DMS 273 (cell line): ENCODE measurements at regions not wholly inside any gene's neighbourhood (a gene's known extent, or its start where the extent isn't known, plus 50 kb on each side); places are given as distances from the start of the nearest gene placed in this dataset.

ENCODE experiments used
- DNase-seq: peaks from one replicate; lab custom pipeline; 2025; ENCODE audit not compliant: unreplicated experiment; lab: John Stamatoyannopoulos, UW

DNA sequence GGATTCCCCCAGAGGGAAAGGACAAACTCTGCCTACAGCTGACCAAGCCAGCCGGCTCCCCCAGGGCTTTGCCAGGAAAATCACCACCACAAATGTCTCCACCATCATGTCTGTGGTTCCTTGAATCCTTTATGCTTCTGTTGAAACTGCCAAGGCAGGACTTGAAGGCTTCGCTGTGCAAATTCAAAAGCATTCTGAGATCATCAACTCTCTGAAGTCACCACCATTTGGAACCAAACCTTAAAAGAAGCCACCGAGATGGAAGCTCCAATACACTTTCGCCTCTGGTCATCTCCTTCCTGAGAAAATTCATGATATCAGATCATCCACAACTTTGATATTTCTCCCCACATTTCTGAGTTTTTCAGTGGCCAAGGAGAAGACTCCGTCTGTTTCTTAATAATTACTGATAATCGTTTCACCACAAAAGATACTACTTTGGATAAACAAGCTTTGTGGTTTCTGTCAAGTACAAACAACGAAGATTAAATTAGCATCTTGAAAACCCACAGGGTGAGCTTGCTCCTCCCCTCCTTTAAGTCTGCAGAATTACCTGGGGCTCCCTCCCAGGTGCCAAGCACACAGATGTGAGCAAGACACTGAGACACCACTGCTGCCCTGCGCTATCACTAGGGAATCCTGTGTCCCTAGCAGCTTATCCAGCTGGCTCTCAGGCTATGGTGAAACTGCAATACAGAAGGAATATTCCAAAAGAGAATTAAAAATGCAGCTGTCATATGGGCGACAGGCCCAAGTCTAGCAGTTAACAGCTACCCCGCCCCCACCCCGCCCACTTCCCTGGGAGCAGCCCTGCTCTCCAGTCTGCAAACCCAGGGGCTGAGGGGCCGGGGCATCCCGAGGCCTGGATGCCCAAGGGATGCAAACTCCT, 125.0 kb upstream of the TBL1X start:
- DNase-seq = peak; percentile 81

DNA sequence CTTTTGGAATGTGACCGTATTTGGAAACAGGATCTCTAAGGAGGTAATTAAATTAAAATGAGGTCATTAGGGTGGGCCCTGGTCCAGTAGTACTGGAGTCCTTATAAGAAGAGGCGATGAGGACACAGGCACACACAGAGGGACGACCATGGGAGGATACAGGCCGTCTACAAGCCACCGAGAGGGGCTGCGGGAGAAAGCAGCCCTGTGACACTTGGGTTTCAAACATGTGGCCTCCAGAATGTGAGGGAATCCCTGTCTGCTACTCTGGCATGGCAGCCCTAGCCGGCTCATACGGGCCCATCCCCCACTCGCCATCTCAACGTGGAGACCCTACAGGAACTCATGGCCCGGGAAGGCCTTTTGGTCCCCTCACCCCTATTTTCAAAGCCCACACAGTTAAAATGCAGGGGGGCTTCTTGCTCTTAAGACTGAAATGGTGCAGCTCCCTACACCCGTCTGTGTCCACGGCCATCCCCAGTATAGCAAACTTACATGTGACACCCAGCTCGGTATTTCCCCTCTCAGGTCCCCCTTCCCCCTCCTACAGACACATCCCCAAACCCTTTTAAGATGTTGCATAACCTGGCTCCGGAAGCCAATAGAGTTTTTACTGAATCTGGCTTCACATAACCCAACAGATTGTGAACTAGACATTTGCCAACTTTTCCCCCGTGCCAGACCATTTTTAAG, 124.1 kb upstream of the TBL1X start:
- DNase-seq = peak; percentile 77

DNA sequence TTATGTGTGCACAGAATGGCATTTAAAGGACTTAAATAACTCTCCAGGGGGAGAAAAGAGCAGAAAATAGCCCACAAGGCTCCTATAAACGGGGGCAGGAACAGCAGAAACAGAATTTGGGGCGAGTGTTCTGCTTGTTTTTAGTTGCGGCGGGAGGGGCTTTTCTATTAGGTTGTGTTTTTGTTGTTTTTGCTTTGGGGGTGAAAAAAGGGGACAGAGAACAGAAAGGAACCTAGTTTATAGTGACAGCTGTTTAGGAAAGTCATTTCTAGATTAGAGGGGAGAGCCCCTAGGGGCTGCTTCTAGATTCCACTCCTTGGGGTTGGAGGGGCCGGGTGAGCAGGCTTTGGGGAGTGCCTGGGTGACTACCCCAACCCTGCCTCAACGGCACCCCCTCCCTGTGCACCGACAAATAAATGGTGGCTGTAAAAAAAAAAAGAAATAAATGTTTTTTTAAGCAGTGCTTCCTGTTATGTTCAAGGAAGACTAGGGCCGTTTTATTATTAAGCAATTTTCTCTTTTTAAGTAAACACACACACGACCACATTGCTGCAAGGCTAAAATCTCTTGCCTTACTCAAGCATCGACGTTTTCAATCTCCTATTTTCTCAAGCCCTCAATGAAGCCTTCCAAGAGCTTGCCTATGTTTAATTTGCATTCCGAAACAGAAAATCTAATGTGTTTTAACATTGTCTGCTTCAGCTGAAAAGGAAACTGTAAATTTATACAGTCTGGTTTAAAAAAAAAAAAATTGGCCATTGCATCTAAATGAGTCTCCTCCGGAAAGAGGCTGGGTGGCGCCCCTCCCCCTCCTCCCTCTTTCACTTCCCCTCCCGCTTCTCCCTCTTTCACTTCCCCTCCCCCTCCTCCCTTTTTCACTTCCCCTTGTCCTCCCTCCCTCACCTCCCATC, 123.3 kb upstream of the TBL1X start:
- DNase-seq = peak; percentile 51

DNA sequence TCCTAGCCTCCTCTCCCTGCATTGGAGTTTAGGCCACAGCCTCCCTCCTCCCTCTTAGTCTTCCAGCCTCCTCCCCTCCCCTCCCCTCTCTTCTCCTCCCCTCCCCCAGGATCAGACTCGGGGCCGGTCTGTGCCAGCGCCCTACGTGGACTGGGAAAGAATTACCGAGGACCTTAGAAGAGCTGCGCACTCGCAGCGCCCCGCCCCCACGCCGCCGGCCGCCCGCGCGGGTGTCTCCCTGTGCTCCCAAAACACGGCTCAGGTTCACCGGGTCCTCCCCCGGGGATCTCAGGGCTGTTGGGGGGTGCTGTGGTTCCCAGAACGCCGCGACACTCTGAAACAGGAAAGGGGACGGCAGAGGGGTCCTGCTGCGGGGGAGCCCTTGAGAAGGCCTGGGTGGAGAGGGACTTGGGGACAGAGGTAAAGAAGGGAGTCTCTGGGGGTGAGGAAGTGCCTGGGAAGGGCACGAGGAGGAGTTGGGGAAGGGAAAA, 122.3 kb upstream of the TBL1X start:
- peak; percentile 86 for DNase-seq

DNA sequence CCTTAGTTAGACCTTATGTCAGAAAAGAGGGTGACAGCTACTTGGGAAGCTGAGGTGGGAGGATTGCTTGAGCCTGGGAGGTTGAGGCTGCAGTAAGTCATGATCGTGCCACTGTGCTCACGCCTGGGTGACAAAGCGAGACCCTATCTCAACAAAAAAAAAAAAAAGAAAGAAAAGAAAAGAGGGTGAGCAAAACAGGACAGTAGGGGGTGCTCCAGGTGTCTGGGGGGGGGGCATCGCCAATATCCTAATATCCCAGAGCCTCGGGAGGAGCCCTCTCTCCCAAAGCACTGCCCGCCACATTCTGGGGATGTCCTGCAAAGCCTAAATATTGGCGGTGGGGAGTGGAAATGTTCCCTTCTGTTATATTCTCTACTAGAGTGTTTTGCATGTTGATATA, 120.9 kb upstream of the TBL1X start:
- DNase-seq = no peak

DNA sequence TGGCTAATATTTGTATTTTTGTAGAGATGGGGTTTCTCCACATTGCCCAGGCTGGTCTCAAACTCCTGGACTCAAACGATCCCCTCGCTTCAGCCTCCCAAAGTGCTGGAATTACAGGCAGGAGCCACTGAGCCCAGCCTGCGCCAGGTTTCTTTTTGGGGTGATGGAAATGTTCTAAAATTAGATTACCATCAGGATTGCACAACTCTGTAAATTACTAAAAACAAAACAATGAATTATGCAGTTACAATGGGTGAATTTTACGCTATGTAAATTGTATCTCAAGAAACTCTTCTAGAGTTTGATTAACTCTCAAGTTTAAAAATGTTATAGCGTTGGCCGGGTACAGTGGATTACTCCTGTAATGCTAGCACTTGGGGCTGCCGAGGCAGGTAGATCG, 118.9 kb upstream of the TBL1X start:
- no peak for DNase-seq

DNA sequence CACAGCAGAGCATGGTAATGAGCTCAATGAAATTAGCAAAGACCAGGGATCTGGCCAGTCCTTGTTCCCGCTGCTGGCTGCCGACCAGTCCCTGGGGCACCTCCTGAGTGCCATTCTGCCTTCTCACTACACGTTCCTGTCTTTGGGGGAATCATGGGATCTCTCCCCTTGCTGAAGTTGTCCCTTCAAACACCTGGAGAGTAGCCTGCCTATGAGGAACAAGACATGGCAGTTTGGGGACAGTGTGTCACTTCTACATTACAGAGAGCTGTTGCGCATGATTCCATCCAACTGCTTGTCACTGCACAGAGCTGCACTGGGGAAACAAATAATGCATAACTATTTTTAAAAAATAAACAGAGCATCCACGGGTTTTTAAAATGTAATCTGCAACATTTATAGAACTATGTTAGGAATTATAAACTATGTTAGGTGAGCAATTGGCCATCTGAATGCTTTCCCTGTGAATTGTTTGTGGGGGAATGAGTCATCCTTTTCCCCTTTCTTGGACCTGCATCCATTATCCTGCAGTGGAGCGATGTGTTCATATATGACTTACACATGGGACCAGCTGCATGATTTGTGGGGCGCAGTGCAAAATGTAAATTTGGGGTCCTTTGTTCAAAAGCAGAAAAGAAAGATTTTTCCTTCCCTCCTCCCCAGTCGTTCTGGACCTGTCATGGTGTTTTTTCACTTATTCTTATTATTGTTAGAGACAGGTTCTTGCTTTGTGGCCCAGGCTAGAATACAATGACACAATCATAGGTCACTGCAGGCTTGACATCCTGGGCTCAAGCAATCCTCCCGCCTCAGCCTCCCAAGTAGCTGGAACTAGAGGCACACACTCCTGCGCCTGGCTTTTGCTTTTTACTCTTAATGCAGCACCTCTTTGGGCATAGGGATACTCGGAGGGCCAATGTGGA, 115.0 kb upstream of the TBL1X start:
- DNase-seq = no peak

DNA sequence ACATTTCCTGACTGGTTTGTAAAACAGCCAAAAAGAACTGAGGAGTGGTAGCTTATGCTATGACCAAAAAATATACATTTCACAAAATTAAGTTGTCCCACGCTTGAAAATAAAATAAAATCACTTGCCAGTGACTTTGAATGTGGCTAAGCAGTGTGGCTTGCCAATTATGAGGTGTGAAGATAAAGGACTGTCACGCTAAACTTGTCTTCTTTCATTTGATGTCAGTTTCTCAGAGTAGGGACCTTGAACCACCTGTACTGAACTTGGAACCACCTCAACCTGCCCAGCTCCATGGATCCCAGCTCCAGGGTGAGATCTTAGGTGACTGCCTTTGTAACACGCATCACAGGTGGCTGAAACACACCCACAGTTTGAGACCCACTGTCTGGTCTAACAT, 113.7 kb upstream of the TBL1X start:
- DNase-seq = no peak

DNA sequence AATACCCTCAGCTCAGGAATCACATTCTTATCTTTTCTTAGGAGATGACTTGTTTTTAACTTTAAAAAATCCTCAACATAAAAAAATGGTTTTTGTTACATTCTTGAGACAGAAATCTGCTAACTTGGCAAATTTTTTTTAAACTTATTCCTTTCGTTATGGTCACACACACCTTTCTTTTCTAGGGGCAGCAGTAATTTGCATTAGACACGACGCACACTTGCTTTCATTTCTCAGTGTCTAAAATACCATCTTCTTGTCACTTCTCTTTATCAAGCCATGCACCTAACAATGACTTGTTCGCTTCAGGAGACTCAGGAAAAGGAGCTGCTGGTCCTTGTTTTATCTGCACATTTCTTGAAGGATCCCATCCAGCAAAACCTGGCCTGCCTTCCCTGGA, 112.6 kb upstream of the TBL1X start:
- DNase-seq = no peak

DNA sequence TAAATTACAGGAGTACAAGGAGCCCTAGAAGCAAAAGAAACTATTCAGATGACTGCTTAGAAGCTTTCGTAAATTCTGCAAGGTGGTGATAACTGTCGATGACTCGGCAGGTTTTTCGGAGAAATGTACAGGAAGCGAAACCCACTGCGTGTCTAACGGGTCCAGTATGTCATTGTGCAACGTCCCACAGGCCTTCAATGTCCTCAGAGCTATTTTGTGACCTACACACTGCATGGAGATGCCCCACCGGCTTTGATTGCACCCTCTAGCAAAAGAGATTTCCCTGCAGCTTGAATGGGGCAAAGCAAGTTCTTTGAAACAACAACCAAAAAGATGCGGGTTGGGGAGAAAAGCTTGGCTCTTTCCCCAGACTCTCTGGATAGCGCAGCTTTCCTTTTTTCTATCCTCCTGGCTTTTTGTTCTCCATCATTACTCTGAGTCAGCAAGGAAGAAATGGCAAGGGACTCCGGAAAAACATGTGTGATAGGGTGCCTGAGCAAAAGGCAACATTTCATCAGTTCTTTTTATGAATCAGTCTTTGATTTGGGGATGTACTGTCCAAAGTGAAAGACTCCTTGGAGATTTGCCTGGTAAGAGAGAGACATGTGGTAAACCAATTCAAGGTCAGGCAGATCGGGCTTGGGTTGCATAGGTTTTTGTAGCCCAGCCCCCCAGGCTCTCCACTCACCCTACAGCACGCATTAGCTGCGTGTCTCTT, 112.0 kb upstream of the TBL1X start:
- no peak for DNase-seq

DNA sequence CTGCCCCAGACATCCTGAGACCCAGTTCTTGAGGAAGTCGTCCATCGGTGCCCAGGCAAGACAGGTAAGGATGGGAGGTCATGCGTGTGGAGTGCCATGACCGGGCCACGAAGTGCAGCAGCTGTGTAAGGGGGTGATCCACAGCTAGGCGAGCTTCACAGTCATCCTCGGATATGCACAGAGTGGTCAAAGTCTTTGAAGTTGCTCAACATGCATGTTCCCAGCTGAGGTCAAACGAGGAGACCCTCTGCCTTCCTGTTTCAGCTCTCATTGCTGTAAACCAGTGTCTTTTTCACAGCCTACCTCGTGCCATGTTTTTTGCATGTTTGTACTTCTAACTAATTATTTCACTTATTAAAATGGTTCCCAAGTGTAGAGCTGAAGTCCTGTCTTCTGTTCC, 109.9 kb upstream of the TBL1X start:
- DNase-seq = no peak

DNA sequence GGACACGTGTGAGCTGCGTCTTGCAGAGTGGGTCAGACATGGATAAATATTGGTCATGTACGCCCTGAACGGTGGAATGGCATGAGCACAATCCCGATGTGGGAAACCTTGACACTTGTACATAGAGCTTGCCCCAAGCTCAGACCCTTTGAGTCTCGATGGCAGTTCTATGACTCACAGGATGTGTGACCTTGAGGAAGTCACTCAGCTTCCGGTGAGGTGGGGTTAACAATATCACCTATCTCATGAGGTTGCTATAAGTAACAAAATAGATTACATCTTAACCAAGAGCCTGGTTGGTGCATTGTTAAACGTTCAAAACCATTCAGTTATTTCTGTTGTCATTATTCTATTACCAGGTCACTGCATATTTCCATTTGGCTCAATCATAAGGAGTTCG, 109.1 kb upstream of the TBL1X start:
- no peak for DNase-seq

DNA sequence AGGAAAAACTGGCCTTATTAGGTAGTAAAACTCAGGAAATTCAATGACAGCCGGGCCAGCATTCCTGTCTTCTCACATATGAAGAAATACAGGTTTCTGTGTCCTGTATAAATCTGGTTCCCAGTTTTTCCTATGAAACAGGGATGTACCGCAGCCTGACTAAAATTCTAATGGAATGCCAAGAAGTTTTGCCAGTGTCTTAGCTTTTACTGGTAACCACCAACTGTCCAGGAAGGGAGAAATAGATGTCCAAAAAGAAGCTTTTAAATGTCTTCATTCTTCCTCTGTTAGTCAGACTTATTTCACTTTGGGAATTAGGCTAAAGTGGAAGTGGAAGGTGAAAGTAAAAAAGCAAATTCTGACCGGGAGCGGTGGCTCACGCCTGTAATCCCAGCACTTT, 108.0 kb upstream of the TBL1X start:
- no peak for DNase-seq

DNA sequence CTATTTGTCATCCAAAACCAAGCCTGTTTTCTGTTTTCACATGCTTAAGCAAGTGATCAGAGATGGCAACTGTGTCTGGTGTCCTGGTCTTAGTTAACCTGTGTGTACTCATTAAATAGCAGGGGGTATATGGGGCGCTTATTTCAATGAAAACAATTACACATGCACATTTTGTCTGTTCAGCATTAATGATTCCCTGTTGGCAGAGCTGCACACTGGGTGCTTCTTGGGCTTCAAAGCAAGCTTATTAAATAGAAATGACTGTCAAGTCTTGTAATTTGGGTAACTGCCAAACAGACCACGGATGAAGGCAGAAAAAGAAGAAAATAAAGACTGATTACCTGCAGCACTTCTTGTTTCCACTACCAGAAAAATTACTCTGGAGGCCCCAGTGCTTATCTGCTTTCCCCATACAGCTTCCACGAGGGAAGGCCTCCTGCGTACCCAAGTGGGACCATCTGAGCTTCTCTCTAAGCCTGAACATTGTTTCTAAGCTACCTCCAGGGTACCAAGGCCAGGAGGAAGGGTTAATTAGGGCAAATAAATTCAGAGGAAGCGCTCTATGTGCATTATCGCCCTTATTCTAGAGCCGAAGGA, 107.2 kb upstream of the TBL1X start:
- no peak for DNase-seq

DNA sequence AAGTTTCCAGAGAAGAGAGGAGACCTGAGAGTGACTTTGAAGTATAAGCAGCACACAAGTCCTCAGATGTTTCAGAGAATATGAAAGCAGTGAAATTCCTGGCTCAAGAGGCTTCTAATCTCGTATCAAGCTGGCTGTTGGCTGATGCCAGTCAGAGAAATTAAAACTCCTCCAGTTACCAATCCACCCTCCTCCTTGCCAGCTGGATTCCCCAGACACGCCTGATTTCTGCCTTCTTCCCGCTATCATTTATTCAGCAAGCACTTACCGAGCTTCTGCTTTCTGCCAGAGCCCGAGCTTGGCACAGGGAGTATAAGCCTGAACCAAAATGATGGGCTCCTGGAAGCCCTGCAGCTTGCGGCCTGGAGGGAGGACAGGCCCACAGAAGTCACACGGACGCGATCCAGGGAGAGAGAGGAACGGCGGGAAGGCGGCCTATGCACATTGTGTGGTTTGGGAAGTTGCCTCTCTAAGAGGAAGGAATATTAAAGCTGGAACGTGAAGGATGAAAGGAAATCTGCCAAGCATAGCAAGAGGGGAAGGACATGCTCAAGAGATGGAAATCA, 102.4 kb upstream of the TBL1X start:
- DNase-seq = peak; percentile 16

DNA sequence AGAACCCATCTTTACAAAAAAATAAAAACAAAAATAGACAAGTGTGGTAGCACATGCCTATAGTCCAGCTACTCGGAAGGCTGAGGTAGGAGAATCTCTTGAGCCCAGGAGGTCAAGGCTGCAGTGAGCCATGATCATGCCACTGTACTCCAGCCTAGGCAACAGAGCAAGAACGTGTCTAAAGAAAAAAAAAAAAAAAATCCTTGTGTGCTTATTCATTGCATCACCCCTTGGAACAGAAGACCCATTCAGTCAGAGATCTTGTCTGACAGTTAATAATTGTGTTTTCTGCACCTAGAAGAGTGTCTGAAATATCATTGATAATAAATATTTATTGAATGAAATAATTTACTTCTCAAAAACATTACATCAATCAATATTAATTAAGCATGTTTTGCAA, 97.4 kb upstream of the TBL1X start:
- no peak for DNase-seq

DNA sequence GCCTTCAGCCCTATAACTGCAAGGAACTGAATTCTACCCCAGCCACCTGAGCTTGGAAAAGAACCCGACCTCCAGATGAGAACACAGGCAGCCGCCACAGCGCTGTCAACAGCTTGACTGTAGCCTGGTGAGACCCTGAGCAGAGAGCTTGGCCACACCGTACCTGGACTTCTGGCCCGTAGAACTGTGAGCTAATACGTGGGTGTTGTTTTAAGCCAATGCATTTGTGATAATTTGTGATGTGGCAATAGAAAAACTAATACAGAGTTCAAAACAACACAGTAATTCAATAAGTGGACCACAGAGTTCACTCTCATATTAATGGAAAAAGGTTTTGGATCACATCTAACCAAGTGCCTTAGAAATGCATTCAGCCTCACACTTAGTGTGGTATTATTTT, 96.6 kb upstream of the TBL1X start:
- DNase-seq = no peak

DNA sequence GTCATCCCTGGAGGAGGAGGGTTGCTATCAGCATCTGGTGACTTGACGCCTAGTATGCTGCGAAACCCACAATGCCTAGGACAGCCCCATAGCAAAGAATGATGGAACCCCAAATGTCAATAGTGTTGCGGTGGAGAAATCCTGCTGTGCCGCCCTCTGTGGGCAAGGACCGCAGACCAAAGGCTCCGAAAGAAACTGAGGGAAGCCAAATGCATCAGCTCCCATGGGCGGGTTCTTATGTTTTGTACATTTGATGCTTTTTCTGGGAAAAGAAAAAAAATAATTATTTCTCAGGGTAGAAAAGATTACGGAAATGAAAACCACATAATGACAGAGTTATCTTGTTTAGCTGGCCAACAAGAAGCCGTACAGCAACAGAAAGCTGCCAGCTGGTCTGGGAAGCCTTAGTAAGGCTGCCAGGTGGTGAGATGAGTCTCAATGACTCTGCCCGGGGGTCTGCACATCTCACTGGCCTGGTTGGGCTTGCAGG, 95.0 kb upstream of the TBL1X start:
- peak; percentile 16 for DNase-seq

DNA sequence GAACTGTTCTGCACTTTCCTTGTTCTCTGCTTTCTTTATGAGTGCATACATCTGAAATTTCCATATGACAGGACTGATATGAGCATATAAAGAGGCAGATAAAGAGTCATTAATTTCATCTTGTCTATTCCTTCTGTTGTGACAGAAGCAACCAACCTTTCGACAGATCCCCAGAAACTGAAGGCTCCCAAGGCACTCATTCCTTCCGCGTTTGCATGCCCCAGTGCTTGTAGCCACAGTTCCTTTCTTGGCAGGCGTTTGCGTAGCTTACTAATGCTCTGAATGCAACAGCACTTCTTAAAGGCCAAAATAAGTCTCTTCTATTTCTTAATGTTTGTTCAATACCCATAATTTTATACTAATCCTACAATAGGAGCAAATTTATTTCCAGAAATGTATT, 94.0 kb upstream of the TBL1X start:
- DNase-seq = no peak
